HG03064 (cell line): ENCODE measurements at regions not wholly inside any gene's neighbourhood (a gene's known extent, or its start where the extent isn't known, plus 50 kb on each side); places are given as distances from the start of the nearest gene placed in this dataset.

Source experiments
- ATAC-seq: cut with Tn5 transposase; IDR thresholded peaks from one replicate; pipeline ENCODE4 v1.9.1; 2021; ENCODE audit warnings: low read depth; ENCODE audit not compliant: unreplicated experiment

GRCh38 chr7:45446195-45446944, 127.8 kb upstream of the ADCY1 start:
- peak; percentile 84 for ATAC-seq

- ATAC-seq: no peak
Observed at GRCh38 chr7:45447296-45447695, 126.9 kb upstream of the ADCY1 start.

- ATAC-seq: no peak
Observed at GRCh38 chr7:45450571-45451204, 123.5 kb upstream of the ADCY1 start.

GRCh38 chr7:45451342-45452035, 122.7 kb upstream of the ADCY1 start:
- ATAC-seq: no peak

GRCh38 chr7:45454771-45455170, 119.4 kb upstream of the ADCY1 start:
- no peak for ATAC-seq

GRCh38 chr7:45455662-45456061, 118.5 kb upstream of the ADCY1 start:
- no peak for ATAC-seq

GRCh38 chr7:45456105-45456504, 118.1 kb upstream of the ADCY1 start:
- ATAC-seq: no peak

GRCh38 chr7:45456747-45457524, 117.2 kb upstream of the ADCY1 start:
- no peak for ATAC-seq

- no peak for ATAC-seq
Observed at GRCh38 chr7:45457591-45457990, 116.6 kb upstream of the ADCY1 start.

GRCh38 chr7:45459476-45459875, 114.7 kb upstream of the ADCY1 start:
- no peak for ATAC-seq

GRCh38 chr7:45460379-45460778, 113.8 kb upstream of the ADCY1 start:
- no peak for ATAC-seq

- ATAC-seq: no peak
Observed at GRCh38 chr7:45461026-45461425, 113.1 kb upstream of the ADCY1 start.

- ATAC-seq: no peak
Observed at GRCh38 chr7:45469103-45469502, 105.1 kb upstream of the ADCY1 start.

GRCh38 chr7:45470031-45470430, 104.1 kb upstream of the ADCY1 start:
- ATAC-seq: no peak

GRCh38 chr7:45479781-45480180, 94.4 kb upstream of the ADCY1 start:
- ATAC-seq: no peak

- no peak for ATAC-seq
Observed at GRCh38 chr7:45482451-45482850, 91.7 kb upstream of the ADCY1 start.

GRCh38 chr7:45484094-45484493, 90.1 kb upstream of the ADCY1 start:
- ATAC-seq: no peak

- ATAC-seq: no peak
Observed at GRCh38 chr7:45486575-45486974, 87.6 kb upstream of the ADCY1 start.

GRCh38 chr7:45494885-45495284, 79.3 kb upstream of the ADCY1 start:
- ATAC-seq: no peak

GRCh38 chr7:45495618-45496017, 78.5 kb upstream of the ADCY1 start:
- no peak for ATAC-seq

- no peak for ATAC-seq
Observed at GRCh38 chr7:45500257-45500656, 73.9 kb upstream of the ADCY1 start.
